ENCODE measurements at regions not wholly inside any gene's neighbourhood (a gene's known extent, or its start where the extent isn't known, plus 50 kb on each side); places are given as distances from the start of the nearest gene placed in this dataset.

- no peaks in the 10 kb centered on the region for H3K79me2 ChIP-seq (ENCODE audit: insufficient read depth, low read length)
- TF ChIP-seq EZH2 (IDR thresholded peaks at IDR 0.05; ENCODE audit: borderline replicate concordance, low read length) (no peak), CTCF (IDR thresholded peaks at IDR 0.05; ENCODE audit: low read length) (no peak)
- no peaks in the 10 kb centered on the region for H3F3A ChIP-seq (ENCODE audit: insufficient read depth, low read length)
- H3K9me3 ChIP-seq (ENCODE audit: low read length) = no peaks in the 10 kb centered on the region
- no peak overlapping the region for H2AFZ ChIP-seq (ENCODE audit: low read length)
- H3K4me2 ChIP-seq (ENCODE audit: low read length) = no peak overlapping the region
- no peaks in the 10 kb centered on the region for H3K9me2 ChIP-seq (ENCODE audit: low read depth, low read length)
- no peak overlapping the region for H3K4me3 ChIP-seq (ENCODE audit: low read depth, low read length, poor library complexity, severe bottlenecking)
- H3K4me1 ChIP-seq (ENCODE audit: insufficient read depth, low read length, severe bottlenecking) = no peaks in the 10 kb centered on the region
- no peaks in the 10 kb centered on the region for H3K27me3 ChIP-seq (ENCODE audit: insufficient read depth, low read length)
- H4K20me1 ChIP-seq (ENCODE audit: insufficient read depth, low read length) = no peaks in the 10 kb centered on the region
- no peaks in the 10 kb centered on the region for H3K36me3 ChIP-seq (ENCODE audit: insufficient read depth, low read length)
- H3K9ac ChIP-seq (ENCODE audit: low read length) = no peak overlapping the region
- no peak overlapping the region for H3K27ac ChIP-seq (ENCODE audit: low read depth, low read length, poor library complexity, severe bottlenecking)
Observed at GRCh38 chr6:19298421-19298820, 538.7 kb upstream of the ID4 start.

GRCh38 chr6:19299129-19299528, 538.0 kb upstream of the ID4 start:
- no peak overlapping the region for H2AFZ ChIP-seq (ENCODE audit: low read length)
- H3K27ac ChIP-seq (ENCODE audit: low read depth, low read length, poor library complexity, severe bottlenecking) = no peak overlapping the region
- no peaks in the 10 kb centered on the region for H3K36me3 ChIP-seq (ENCODE audit: insufficient read depth, low read length)
- no peaks in the 10 kb centered on the region for H3K9me3 ChIP-seq (ENCODE audit: low read length)
- H4K20me1 ChIP-seq (ENCODE audit: insufficient read depth, low read length) = no peaks in the 10 kb centered on the region
- no peak overlapping the region for H3K4me2 ChIP-seq (ENCODE audit: low read length)
- no peaks in the 10 kb centered on the region for H3F3A ChIP-seq (ENCODE audit: insufficient read depth, low read length)
- TF ChIP-seq CTCF (IDR thresholded peaks at IDR 0.05; ENCODE audit: low read length) (no peak), EZH2 (IDR thresholded peaks at IDR 0.05; ENCODE audit: borderline replicate concordance, low read length) (no peak)
- H3K4me1 ChIP-seq (ENCODE audit: insufficient read depth, low read length, severe bottlenecking) = no peaks in the 10 kb centered on the region
- no peak overlapping the region for H3K4me3 ChIP-seq (ENCODE audit: low read depth, low read length, poor library complexity, severe bottlenecking)
- H3K9ac ChIP-seq (ENCODE audit: low read length) = no peak overlapping the region
- H3K9me2 ChIP-seq (ENCODE audit: low read depth, low read length) = no peaks in the 10 kb centered on the region
- H3K79me2 ChIP-seq (ENCODE audit: insufficient read depth, low read length) = no peaks in the 10 kb centered on the region
- no peaks in the 10 kb centered on the region for H3K27me3 ChIP-seq (ENCODE audit: insufficient read depth, low read length)

DNA sequence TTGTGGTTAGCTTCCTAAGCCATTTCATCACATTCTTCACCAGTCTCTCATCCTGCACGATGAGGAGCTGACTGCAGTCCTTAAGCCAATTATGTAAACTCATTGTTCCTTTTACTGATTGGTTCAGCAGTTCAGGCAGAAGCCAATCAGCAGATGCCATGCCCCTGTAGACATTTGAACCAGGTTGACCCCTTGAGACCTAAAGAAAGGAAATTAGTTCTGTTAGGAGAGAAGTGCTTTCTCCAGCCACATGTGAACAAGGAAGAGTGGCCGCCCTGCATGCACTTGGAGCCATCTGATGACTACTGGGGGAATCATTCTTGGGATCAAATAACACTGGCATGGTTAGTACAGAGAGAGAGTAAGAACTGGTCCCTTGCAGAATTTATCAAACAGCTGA, 535.2 kb upstream of the ID4 start:
- no peaks in the 10 kb centered on the region for H3K4me1 ChIP-seq (ENCODE audit: insufficient read depth, low read length, severe bottlenecking)
- TF ChIP-seq CTCF (IDR thresholded peaks at IDR 0.05; ENCODE audit: low read length) (no peak), EZH2 (IDR thresholded peaks at IDR 0.05; ENCODE audit: borderline replicate concordance, low read length) (no peak)
- no peaks in the 10 kb centered on the region for H4K20me1 ChIP-seq (ENCODE audit: insufficient read depth, low read length)
- no peaks in the 10 kb centered on the region for H3K9me3 ChIP-seq (ENCODE audit: low read length)
- no peak overlapping the region for H3K4me3 ChIP-seq (ENCODE audit: low read depth, low read length, poor library complexity, severe bottlenecking)
- H3K9ac ChIP-seq (ENCODE audit: low read length) = no peak overlapping the region
- no peaks in the 10 kb centered on the region for H3K27me3 ChIP-seq (ENCODE audit: insufficient read depth, low read length)
- H3K27ac ChIP-seq (ENCODE audit: low read depth, low read length, poor library complexity, severe bottlenecking) = no peak overlapping the region
- H2AFZ ChIP-seq (ENCODE audit: low read length) = no peak overlapping the region
- no peaks in the 10 kb centered on the region for H3K79me2 ChIP-seq (ENCODE audit: insufficient read depth, low read length)
- H3K4me2 ChIP-seq (ENCODE audit: low read length) = no peak overlapping the region
- no peaks in the 10 kb centered on the region for H3K9me2 ChIP-seq (ENCODE audit: low read depth, low read length)
- no peaks in the 10 kb centered on the region for H3K36me3 ChIP-seq (ENCODE audit: insufficient read depth, low read length)
- no peaks in the 10 kb centered on the region for H3F3A ChIP-seq (ENCODE audit: insufficient read depth, low read length)

Data from OCI-LY1 (cell line).